ENCODE measurements at regions not wholly inside any gene's neighbourhood (a gene's known extent, or its start where the extent isn't known, plus 50 kb on each side); places are given as distances from the start of the nearest gene placed in this dataset.

DNA sequence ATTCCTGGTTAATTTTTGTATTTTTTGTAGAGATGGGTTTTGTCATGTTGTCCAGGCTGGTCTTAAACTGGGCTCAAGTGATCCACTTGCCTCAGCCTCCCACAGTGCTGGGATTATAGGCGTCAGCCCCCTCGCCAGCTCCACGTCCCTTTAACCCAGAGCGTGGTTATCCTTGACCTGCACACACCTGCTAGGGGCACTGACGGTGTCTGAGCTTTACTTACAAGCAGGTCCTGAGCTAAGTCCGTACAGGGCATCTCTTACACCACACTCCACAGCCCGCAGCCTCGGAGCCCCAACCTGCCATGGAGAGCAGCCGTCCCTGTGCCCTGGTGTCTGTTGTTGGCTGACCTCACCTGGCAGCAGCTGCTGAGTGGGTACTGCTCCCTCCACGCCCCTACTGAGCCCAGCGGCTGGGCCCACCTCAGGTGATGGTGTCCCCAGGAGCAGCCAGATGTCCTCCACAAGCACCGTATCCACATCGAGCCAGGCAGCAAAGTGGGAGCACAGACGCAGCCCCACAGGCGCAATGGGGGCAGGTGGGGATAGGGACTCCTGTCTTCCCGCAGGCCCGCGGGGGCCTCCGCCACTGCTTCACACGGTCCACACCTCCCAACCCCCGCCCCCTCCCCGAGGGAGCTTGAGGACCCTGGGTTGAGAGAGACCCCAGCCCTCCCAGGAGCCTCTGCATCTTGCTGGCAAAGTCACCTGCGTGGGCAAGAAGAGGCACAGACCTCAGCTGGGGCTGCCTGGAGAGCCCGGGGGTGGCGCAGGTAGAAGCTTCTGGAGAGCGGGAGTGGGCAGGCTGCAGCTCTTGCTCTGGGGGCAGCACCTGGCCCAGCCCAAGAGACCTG is 325.4 kb upstream of the SFSWAP start:
- Mint-ChIP-seq H3K27me3 (peaks cover 4% of the 10 kb centered on the region), H3K4me1 (ENCODE audit: low read depth) (no peaks in the 10 kb centered on the region), H3K4me3 (no peak overlapping the region), H3K9me3 (no peaks in the 10 kb centered on the region), H3K27ac (no peak overlapping the region), H3K36me3 (ENCODE audit: low read depth) (no peaks in the 10 kb centered on the region)
- Histone ChIP-seq H3K4me3 (ENCODE audit: low read length) (no peak overlapping the region), H3K27ac (ENCODE audit: low read depth in 1 of 2, low read length in 2 of 2) (no peak overlapping the region), H3K27me3 (ENCODE audit: control insufficient read depth in 1 of 2, insufficient read depth in 2 of 2, low read length in 2 of 2) (no peaks in the 10 kb centered on the region), H3K9me3 (ENCODE audit: control insufficient read depth in 1 of 2, insufficient read depth in 1 of 2, low read length in 2 of 2) (peaks cover 0 to 5% of the 10 kb centered on the region in 2 experiments), H3K36me3 (ENCODE audit: insufficient read depth, low read length) (no peaks in the 10 kb centered on the region), H3K4me1 (ENCODE audit: insufficient read depth, low read length) (no peaks in the 10 kb centered on the region)
- TF ChIP-seq, protein P1, sequence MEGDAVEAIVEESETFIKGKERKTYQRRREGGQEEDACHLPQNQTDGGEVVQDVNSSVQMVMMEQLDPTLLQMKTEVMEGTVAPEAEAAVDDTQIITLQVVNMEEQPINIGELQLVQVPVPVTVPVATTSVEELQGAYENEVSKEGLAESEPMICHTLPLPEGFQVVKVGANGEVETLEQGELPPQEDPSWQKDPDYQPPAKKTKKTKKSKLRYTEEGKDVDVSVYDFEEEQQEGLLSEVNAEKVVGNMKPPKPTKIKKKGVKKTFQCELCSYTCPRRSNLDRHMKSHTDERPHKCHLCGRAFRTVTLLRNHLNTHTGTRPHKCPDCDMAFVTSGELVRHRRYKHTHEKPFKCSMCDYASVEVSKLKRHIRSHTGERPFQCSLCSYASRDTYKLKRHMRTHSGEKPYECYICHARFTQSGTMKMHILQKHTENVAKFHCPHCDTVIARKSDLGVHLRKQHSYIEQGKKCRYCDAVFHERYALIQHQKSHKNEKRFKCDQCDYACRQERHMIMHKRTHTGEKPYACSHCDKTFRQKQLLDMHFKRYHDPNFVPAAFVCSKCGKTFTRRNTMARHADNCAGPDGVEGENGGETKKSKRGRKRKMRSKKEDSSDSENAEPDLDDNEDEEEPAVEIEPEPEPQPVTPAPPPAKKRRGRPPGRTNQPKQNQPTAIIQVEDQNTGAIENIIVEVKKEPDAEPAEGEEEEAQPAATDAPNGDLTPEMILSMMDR (IDR thresholded peaks at IDR 0.05), result no peak
- DNase-seq, result no peak
- intact Hi-C loops (cut with DNase I, micrococcal nuclease), result no loop called here
- ATAC-seq (ENCODE audit: poor library complexity), result no peak
- CTCF ChIA-PET, result no interaction called here
- POLR2A ChIA-PET, result no interaction called here

- Histone ChIP-seq H3K4me3 (ENCODE audit: low read length) (no peak overlapping the region), H3K27me3 (ENCODE audit: control insufficient read depth in 1 of 2, insufficient read depth in 2 of 2, low read length in 2 of 2) (no peaks in the 10 kb centered on the region), H3K4me1 (ENCODE audit: insufficient read depth, low read length) (no peaks in the 10 kb centered on the region), H3K36me3 (ENCODE audit: insufficient read depth, low read length) (no peaks in the 10 kb centered on the region), H3K9me3 (ENCODE audit: control insufficient read depth in 1 of 2, insufficient read depth in 1 of 2, low read length in 2 of 2) (peaks cover 0 to under 1% of the 10 kb centered on the region in 2 experiments), H3K27ac (ENCODE audit: low read depth in 1 of 2, low read length in 2 of 2) (no peak overlapping the region)
- Mint-ChIP-seq H3K9me3 (no peaks in the 10 kb centered on the region), H3K36me3 (ENCODE audit: low read depth) (no peaks in the 10 kb centered on the region), H3K4me1 (ENCODE audit: low read depth) (no peaks in the 10 kb centered on the region), H3K27ac (no peak overlapping the region), H3K27me3 (peaks cover 4% of the 10 kb centered on the region), H3K4me3 (no peak overlapping the region)
- intact Hi-C loops (cut with DNase I, micrococcal nuclease), result no loop called here
- DNase-seq, result no peak
- POLR2A ChIA-PET, result no interaction called here
- CTCF ChIA-PET, result no interaction called here
- TF ChIP-seq, protein P1 (IDR thresholded peaks at IDR 0.05), result no peak
- ATAC-seq (ENCODE audit: poor library complexity), result no peak
These were observed 324.7 kb upstream of the SFSWAP start for GRCh38 chr12:131386167-131386521.

GRCh38 chr12:131386781-131387180 is 324.1 kb upstream of the SFSWAP start:
- ChIA-PET CTCF (no interaction called here), POLR2A (no interaction called here)
- intact Hi-C loops (cut with DNase I, micrococcal nuclease), result no loop called here
- no peaks in the 10 kb centered on the region for H3K9me3 ChIP-seq (ENCODE audit: control insufficient read depth in 1 of 2, insufficient read depth in 1 of 2, low read length in 2 of 2)
- no peaks in the 10 kb centered on the region for H3K4me1 Mint-ChIP-seq (ENCODE audit: low read depth)
- no peaks in the 10 kb centered on the region for H3K36me3 Mint-ChIP-seq (ENCODE audit: low read depth)
- DNase-seq (no peak), ATAC-seq (ENCODE audit: poor library complexity) (no peak)
- H3K27me3 Mint-ChIP-seq, result peaks cover 4% of the 10 kb centered on the region
- no peak overlapping the region for H3K27ac Mint-ChIP-seq
- H3K9me3 Mint-ChIP-seq, result no peaks in the 10 kb centered on the region
- H3K4me3 Mint-ChIP-seq, result no peak overlapping the region
- no peaks in the 10 kb centered on the region for H3K36me3 ChIP-seq (ENCODE audit: insufficient read depth, low read length)
- H3K27ac ChIP-seq (ENCODE audit: low read depth in 1 of 2, low read length in 2 of 2), result no peak overlapping the region
- H3K4me3 ChIP-seq (ENCODE audit: low read length), result no peak overlapping the region
- no peaks in the 10 kb centered on the region for H3K27me3 ChIP-seq (ENCODE audit: control insufficient read depth in 1 of 2, insufficient read depth in 2 of 2, low read length in 2 of 2)
- TF ChIP-seq, protein P1 (IDR thresholded peaks at IDR 0.05), result no peak
- no peaks in the 10 kb centered on the region for H3K4me1 ChIP-seq (ENCODE audit: insufficient read depth, low read length)
